GM18519 (cell line): ENCODE measurements at regions not wholly inside any gene's neighbourhood (a gene's known extent, or its start where the extent isn't known, plus 50 kb on each side); places are given as distances from the start of the nearest gene placed in this dataset.
A peak's percentile ranks its signal among the peaks of the same experiment; 100 is the strongest.
"Not testable (repeated sequence)": the region's sequence is repeated elsewhere in the genome, so short reads cannot be mapped to it uniquely, and the experiment has no call there.

ENCODE experiments used
- ATAC-seq: cut with Tn5 transposase; IDR thresholded peaks from one replicate; pipeline ENCODE4 v1.9.1; 2021; ENCODE audit warnings: mild to moderate bottlenecking, moderate library complexity; ENCODE audit not compliant: unreplicated experiment, low FRiP score

DNA sequence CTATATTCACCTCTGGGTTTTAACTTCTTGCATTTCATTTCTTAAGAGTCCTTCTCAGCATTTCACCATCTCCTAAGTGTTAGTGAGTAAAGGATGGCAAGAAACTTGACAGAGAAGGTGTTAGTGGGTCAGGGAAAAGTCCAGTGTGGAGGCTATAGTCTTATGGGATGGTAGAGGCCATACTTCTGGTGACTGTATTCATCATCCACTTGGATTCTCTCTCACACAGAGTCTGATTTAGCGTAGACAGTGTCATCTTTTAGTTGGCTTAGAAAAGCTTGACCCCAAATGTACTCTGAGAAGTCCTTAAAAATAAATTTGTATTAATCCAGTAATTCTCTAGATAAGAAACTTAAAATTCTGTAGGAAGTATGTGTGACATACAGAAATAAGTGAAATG, 232.4 kb upstream of the FBXO33 start:
- ATAC-seq: peak; percentile 25

DNA sequence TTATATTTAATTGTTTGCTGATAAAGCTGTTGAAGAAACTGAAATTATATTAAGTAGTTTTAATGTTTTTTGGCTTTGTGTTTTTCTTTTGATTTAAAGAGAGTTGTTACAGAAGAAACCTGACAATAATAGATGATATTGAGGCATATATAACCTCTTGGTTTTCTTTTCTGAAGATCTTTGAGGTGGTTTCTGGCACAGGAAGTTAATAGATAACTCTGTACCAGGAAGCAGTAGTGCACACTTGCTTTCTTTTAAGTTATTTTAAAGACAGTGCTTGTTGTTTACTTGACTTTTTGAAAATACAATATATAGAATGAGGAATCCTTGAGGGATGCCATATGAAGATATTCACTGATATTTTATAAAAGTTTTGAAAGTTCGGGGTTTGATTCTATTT, 209.0 kb upstream of the FBXO33 start:
- ATAC-seq: no peak

DNA sequence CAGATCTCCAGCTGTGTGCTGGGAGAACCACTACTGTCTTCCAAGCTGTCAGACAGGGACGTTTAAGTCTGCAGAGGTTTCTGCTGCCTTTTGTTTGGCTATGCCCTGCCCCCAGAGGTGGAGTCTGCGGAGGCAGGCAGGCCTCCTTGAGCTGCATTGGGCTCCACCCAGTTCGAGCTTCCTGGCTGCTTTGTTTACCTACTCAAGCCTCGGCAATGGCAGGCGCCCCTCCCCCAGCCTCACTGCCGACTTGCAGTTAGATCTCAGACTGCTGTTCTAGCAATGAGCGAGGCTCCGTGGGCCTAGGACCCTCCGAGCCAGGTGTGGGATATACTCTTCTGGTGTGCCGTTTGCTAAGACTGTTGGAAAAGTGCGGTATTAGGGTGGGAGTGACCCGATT, 206.8 kb upstream of the FBXO33 start:
- ATAC-seq: not testable (repeated sequence)

DNA sequence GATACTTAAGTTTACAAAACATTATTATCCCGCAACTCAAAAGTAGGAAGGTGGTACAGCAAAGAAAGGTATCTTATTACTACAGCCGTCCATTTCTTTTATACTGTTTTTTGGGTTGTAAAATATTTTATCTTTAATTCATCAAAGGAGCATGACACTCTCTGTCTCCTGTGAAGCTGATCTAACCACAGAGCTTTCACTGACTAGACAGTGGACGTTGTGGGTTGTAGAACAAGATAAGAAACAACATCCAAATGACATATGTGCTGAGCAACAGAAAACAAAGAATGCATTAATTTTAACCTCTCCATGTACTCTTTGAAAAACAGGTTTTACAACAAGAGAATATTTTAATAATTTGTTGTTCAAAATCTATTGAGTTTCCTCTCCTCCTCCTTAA, 195.9 kb upstream of the FBXO33 start:
- no peak for ATAC-seq

DNA sequence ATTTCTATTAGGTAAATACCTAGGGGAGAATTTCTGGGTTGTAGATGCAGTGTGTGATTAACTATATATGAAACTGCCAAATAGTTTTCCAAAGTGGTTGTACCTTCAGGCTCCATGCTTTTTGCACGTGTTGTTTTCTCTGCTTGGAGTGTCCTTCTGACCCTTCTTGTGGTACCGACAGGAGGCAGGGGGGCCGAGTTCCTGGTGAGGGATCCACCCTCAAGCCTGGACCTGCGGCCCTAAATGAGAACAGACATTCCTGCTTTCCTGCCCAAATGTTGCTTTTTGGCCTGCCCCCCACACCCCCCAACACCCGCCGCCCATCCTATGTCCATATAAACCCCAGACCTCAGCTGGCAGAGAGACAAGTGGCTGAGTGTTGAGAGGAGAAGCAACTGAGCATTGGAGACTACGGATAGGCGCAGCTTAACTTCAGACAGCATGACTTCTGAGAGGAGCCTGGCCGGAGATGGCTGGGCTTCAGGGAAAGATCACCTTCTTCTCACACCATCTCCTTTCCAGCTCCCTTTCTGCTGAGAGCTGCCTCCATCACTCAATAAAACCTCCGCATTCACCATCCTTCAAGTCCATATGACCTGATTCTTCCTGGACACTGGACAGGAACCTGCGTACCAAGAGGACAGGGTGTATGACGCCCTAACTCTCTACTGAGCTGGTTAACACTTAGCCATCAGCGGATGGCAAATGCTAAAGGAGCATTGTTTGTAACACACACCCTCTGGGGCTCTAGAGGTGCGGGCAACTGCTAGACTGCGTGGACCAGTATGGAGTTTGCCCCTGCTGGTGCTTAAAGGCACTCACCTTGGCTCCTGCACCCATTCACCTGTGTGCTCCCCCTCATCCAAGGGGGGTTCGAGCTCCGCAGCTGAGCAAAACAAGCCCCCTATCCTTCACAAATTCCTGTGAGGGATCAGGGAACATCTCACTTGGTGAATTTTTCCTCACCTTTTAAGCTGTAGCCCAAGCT, 194.7 kb upstream of the FBXO33 start:
- ATAC-seq: no peak

DNA sequence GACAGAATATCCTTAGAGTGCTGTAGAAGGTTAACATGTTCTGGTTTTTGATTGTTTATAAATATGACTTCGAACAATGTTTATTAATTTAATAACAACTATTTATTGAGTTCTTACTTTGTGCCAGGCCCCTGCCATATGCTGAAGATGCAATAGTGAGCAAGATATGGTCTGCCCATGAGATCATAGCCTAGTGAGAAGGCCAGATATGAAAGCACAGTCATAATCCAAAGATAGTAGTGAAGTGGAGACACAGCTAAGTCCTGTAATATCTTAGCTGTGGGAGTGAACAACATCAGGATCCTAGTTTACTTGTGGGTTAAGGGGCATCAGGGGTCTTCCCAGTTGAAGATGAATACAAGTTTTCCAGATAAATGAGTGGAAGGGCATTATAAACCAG, 189.4 kb upstream of the FBXO33 start:
- no peak for ATAC-seq

DNA sequence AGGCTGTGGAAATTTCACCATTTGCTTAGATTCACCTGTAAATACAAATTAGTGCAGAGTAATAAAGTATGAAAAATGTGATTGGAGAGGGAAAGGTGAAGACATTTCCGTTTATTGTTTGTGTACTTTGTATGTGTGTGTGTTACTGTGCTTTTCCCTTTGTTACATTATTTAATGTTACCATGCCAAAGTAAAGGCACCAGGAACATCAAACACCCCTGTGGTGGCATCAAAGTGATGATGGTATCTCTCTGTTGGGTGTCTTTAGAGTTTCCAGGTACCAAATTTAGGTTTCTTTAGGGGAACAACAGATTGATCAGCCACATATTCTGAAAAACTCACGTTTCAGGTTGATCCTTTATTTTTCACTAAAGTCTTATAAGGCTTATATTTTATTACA, 189.0 kb upstream of the FBXO33 start:
- no peak for ATAC-seq

DNA sequence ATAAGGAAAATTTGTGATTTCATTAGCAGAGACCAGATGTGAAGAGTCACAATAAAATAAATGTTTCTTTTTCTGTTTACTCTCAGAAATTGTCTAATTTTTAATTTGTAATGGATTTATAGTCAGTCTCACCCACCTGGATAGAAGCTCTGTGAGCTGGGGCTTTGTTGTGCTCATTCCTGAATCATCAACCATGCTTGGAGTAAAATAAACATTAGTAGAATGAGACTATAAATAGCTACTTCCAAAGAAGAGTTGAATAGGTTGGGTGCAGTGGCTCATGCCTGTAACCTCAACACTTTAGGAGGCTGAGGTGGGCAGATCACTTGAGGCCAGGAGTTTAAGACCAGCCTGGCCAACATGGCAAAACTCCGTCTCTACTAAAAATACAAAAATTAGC, 185.3 kb upstream of the FBXO33 start:
- ATAC-seq: no peak

DNA sequence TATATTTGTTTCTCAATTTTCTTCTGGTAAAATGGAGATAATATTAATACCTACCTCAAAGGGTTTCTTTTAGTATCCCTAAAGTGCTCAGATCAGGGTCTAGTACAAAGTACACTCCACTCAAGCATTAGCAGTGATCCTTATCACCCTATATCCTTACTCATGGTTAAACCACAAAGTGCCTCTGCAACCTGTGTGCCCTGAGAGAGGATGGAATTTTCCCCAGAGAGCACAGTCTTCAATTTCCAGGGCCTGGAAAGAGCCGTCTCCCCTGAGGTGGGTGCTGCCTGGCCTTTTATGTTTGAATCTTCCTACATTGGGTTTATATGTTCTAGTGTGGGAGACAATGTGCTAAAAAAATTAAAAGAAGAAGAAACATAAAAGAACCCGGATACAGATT, 183.1 kb upstream of the FBXO33 start:
- no peak for ATAC-seq

DNA sequence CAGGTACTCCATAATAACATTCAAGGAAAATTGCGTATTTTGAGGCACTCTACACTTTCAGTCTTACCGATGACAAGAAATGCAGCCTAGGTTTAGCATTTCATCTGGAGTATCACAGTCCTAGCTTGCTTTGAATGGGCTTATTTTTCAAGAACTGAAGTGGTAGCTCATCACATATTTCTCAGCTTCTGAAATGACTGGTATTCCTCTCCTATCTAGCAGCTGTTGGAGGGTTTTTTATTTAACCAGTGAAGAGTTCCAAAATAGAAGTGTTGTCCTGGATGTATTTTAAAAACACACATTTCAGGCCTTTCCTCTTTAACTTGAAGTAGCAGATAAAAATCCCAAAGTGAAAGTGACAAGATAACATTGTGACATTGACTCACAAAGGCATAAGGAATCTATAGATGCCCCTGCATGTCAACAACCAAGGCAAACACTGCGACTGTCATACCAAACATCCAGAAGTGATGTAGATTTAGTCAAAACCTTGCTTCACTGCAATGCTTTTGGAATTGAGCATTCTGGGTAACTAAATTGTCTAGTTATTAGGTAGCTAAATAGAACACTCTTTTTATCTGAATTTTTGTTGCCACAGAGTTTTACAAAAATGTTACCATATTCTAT, 182.2 kb upstream of the FBXO33 start:
- ATAC-seq: no peak

DNA sequence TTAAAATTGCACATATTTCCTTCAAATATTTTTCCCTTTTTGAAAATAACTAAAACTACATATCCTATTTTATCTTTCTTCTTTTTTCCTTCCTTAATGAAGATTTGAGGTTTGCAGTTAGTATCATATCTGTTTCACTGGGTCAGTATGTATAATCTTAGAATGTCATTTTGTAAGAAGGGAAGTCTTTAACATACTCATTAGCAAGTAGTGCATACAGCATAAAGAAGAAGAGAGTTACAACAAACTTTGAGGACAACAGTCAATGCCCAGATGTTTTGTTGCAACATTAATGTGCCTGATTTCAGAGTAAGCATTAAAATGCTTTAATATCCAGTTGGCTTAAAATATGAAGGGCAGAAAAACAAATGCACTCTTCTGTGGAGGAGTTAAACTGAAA, 176.9 kb upstream of the FBXO33 start:
- no peak for ATAC-seq

DNA sequence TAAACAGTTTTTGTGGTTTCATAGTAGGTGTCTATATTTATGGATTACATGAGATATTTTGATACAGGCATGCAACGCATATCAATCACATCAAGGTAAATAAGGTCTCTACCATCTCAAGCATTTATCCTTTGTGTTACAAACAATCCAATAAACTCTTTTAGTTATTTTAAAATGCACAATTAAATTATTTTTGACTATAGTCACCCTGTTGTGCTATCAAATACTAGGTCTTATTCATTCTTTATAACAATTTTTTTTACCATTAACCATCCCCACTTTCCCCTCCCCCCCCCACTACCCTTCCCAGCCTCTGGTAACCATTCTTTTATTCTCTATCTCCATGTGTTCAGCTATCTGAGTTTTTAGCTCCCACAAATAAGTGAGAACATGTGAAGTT, 175.7 kb upstream of the FBXO33 start:
- no peak for ATAC-seq

DNA sequence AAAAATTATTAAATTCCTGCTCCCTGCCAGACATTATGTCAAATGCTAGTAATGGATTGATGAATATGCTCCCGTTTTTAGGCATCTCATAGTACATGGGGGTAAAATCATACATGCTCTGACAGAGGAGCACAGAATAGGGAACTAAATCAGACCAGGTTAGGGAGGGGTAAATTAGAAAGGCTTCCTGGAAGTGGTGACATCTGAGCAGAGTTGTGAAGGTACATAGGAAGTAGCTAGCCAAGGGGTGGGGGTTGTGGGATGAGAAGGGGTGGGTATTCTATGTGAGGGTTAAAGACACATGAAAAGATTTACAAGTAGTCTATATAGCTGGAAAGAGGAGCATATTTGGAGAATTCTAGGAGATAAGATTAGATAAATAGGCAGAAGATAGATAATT, 171.7 kb upstream of the FBXO33 start:
- ATAC-seq: no peak

DNA sequence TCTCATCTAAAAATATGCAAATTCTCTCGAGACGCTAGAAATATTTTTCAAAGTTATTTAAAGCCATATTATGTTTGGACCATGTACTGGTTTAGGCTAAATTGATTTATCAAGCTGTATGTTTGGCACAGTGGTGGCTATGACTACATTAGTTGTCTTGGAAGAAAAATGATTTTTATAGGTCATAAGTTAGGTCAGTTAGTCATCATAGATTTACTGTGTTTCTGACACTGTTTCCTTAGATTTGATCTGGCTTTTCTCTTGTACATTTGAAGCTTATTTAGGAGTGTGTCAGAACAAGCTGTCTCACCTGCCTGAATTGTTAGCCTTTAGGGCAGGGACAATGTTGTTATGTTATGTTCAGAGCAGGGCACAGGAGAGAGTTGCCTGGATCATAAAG, 161.1 kb upstream of the FBXO33 start:
- ATAC-seq: no peak

DNA sequence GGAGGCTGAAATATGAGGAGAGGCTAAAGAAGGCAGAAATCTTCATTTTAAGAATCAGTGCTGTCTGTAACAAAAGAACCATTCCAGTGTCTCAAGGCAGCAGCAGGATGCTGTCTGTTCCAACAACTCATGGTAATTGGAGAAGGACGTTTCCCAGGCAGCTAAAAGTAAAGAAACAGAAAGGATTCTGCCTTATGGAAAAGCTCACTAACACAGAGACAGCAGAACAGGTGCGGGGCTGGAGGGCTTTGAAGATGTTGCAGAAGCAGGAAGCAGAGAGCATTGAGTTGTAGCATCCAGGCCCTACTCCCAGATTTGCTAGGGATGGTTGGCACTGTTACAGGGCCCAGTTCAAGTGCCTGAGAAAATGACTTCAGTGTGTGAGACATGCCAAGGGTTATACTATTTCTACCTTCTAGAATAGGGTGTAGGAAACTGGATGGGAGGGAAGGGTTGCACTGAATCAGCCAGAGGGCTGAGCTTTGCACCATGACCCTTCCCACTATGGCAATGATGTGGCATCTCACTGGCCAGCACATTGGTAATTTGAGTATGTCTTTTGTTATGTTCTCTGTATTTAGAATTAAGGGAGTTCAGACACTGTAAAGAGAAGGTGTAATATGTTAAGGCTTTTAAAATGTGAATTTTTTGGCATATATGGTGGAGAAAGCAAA, 160.0 kb upstream of the FBXO33 start:
- ATAC-seq: no peak

DNA sequence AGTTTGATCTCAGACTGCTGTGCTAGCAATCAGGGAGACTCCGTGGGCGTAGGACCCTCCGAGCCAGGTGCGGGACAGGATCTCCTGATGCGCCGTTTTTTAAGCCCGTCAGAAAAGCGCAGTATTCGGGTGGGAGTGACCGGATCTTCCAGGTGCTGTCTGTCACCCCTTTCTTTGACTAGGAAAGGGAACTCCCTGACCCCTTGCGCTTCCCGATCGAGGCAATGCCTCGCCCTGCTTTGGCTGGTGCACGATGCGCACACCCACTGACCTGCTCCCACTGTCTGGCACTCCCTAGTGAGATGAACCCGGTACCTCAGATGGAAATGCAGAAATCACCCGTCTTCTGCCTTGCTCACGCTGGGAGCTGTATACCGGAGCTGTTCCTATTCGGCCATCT, 157.6 kb upstream of the FBXO33 start:
- ATAC-seq: not testable (repeated sequence)

DNA sequence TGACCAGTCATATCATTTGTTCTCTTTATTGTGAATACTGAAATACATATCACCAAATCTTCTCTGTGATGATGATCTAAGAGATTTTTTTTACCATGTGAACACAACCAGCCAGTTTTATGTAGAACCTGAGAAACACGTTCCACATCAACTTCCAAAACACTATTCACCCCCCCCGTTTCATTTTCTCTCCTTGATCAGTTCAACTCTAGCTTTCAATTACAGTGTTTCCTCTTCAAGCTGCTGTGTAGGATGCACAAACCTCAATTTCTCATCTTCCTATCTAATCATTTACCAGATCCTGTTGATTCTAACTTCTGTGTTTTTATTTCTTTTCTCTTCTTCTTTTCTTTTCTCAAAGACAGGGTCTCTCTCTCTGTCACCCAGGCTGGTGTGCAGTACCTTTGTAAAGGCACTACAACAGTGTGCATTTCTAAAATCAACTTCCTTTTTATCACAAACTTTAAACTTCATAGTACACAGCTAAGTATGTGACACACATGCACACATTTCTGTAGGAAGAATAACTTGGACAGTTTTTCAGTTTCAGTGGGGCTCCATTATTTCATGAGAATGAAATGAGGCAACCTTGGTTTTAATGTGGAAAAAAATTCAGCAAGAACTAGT, 149.9 kb upstream of the FBXO33 start:
- no peak for ATAC-seq

DNA sequence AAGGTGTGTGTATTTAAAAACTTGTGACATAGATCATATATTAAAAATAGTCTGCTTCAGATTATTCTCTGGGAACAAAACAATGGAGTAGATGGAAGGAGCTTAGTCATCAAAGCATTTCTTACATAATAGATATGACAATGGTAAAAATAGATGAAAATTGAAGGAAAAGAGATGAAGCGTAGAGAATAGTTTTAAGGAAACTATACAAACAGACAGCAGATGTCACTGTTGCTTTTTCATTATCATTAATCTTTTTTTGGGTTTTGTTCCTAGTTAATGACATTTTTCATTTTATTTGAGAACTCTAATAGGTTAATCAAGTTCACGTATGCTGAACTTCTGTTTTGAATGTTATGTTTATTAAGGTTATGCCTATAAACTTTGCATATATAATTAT, 149.2 kb upstream of the FBXO33 start:
- ATAC-seq: no peak

DNA sequence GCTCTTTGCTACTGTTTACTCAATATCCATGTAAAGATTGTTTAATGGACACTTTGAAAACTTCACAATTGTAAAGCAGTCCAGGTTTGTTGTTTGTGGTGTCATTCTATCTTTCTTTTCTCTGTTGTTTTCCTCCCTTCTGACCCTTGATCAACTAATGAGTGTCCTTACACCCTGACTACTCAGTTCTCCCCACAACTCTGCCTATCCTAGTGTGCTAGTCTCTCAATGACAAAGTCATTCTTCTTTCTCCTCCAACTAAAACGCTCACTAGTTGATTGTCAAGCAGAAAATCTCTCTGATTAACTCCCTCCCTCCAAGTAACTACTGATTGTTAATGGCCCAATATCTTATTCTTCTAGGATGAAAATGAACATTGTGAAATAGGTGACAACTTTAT, 148.5 kb upstream of the FBXO33 start:
- no peak for ATAC-seq

DNA sequence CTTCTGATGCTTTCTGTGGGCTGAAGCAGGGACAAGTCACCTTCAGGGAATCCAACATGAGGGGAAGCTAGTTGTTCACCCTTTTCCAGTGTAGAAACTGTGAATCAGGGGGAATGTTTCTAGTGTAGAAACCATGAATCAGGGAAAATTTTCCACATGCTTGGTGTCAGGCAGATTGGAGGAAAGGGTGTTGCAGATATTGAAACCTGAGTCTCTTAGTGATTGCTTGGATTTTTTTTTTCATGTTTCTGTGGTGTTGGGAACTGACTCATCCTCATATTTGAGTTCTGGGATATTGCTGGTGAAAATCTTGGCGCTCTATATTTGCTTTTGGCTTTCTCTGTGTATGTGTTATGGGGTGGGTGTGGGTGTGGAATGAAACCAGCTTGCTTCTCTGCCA, 144.5 kb upstream of the FBXO33 start:
- no peak for ATAC-seq

DNA sequence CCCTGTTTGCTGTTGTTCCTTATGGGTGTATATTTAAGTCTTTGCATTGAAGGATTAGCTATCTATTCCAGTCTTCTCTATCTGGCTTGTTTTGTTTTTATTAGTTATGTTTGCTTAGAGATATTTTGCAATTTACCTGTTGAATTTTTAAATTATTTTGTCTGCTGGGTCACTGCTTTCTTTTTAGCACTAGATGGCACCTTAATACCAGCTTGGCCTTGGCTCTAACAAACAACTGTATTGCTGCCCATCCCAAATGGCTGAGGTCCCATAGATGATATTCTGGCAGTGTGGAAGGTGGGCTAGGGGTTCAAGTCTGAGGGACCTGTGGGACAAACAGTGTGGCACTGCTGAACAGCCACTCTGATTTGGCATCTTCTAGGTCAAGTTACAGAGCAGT, 144.0 kb upstream of the FBXO33 start:
- no peak for ATAC-seq
